GM12878 (cell line): ENCODE measurements at regions not wholly inside any gene's neighbourhood (a gene's known extent, or its start where the extent isn't known, plus 50 kb on each side); places are given as distances from the start of the nearest gene placed in this dataset.

Experiments
- ATAC-seq: fragments of 200-7000 bp; cut with Tn5 transposase; 3 replicates; pipeline ENCODE4 v1.9.1; 2020; ENCODE audit warnings: mild to moderate bottlenecking, moderate library complexity
- BruUV-seq: library from RNA; stranded (reverse); fragments of 400-500 nt; replicated peaks from 2 replicates; lab custom pipeline; 2021; lab: Mats Ljungman, UMichigan
- CTCF ChIA-PET: fragments of 300-600 bp; sonication (Branson Sonifier 250); formaldehyde crosslinking; extraction: SDS; loops from one replicate; lab custom pipeline; 2021; ENCODE audit warnings: inconsistent platforms; lab: Yijun Ruan, JAX
- POLR2A ChIA-PET: fragments of 350-600 bp; formaldehyde crosslinking; extraction: SDS; loops from one replicate; lab custom pipeline; 2021; ENCODE audit warnings: inconsistent platforms; lab: Charles Lee
- RAD21 ChIA-PET: fragments of 300-600 bp; sonication (Branson Sonifier 250); formaldehyde crosslinking; loops from one replicate; lab custom pipeline; 2023; ENCODE audit warnings: antibody characterized with exemption; ENCODE audit not compliant: unreplicated experiment; lab: Charles Lee
- SMC1A ChIA-PET: fragments of 300-600 bp; sonication (Branson Sonifier 250); formaldehyde crosslinking; loops from one replicate; lab custom pipeline; 2023; ENCODE audit not compliant: unreplicated experiment, uncharacterized antibody; lab: Charles Lee
- DNase-seq: peaks from one replicate; pipeline ENCODE4 v3.0.0-alpha.2; 2011; ENCODE audit warnings: low read depth, low spot score
- FAIRE-seq: peaks from 3 replicates; lab custom pipeline; 2011; peaks lifted over from hg19 to GRCh38; lab: Jason Lieb, UNC
- H2AFZ ChIP-seq: 2 replicates; pipeline ENCODE4 v1.6.0; 2011; ENCODE audit warnings: low read depth, low read length, control low read depth; ENCODE audit not compliant: control insufficient read depth
- H3K27ac ChIP-seq: 2 replicates; pipeline ENCODE4 v1.5.1; 2011; ENCODE audit warnings: control low read depth; ENCODE audit not compliant: control insufficient read depth, insufficient read depth
- H3K27me3 ChIP-seq, 2 experiments: replicated peaks in 1 of 2; 2 replicates each; pipeline versions ENCODE4 v1.6.0 to v1.6.1; 2011; ENCODE audit warnings: low read length in 1 of 2; ENCODE audit not compliant: control insufficient read depth in 2 of 2, insufficient read depth in 2 of 2
- H3K36me3 ChIP-seq, 2 experiments: 2 replicates each; pipeline ENCODE4 v1.5.1; 2011; ENCODE audit warnings: low read length in 1 of 2; ENCODE audit not compliant: control insufficient read depth in 2 of 2, insufficient read depth in 2 of 2
- H3K4me1 ChIP-seq: 2 replicates; pipeline ENCODE4 v1.6.1; 2011; ENCODE audit warnings: mild to moderate bottlenecking, low read length, moderate library complexity, mixed read lengths; ENCODE audit not compliant: control insufficient read depth, insufficient read depth
- H3K4me2 ChIP-seq: 2 replicates; pipeline ENCODE4 v1.6.0; 2011; ENCODE audit warnings: control low read depth; ENCODE audit not compliant: control insufficient read depth, insufficient read depth
- H3K4me3 ChIP-seq: fragments of 200-600 bp; sonication (generic); 2 replicates; pipeline ENCODE4 v1.5.1; 2016
- H3K79me2 ChIP-seq: 2 replicates; pipeline ENCODE4 v1.6.0; 2011; ENCODE audit warnings: low read length; ENCODE audit not compliant: control insufficient read depth, insufficient read depth
- H3K9ac ChIP-seq: 2 replicates; pipeline ENCODE4 v1.8.0; 2011; ENCODE audit warnings: low read length, control low read depth, mixed read lengths; ENCODE audit not compliant: control insufficient read depth, insufficient read depth
- H3K9me3 ChIP-seq: replicated peaks from 3 replicates; pipeline ENCODE4 v1.5.1; 2011; ENCODE audit warnings: mild to moderate bottlenecking, low read length; ENCODE audit not compliant: control insufficient read depth, insufficient read depth
- H4K20me1 ChIP-seq: 2 replicates; pipeline ENCODE4 v1.6.0; 2011; ENCODE audit not compliant: control insufficient read depth, insufficient read depth
- BMI1 ChIP-seq: fragments of 450-650 bp; IDR thresholded peaks from 2 replicates; pipeline ENCODE4 v1.6.1; 2016; ENCODE audit warnings: mild to moderate bottlenecking, moderate library complexity, borderline replicate concordance
- BRCA1 ChIP-seq: IDR thresholded peaks from 2 replicates; pipeline ENCODE4 v1.6.1; 2011; ENCODE audit warnings: low read depth, low read length, improper control_type of control experiment
- MYB ChIP-seq: fragments of 150-350 bp; IDR thresholded peaks from 2 replicates; pipeline ENCODE4 v1.6.1; 2014; ENCODE audit warnings: mild to moderate bottlenecking, low read depth, low read length, borderline replicate concordance
- PAX5 ChIP-seq: IDR thresholded peaks from 2 replicates; pipeline ENCODE4 v1.6.1; 2011; ENCODE audit warnings: low read depth, low read length, borderline replicate concordance
- SIX5 ChIP-seq: IDR thresholded peaks from 2 replicates; pipeline ENCODE4 v1.6.1; 2011; ENCODE audit warnings: mild to moderate bottlenecking, low read depth, low read length, moderate library complexity; ENCODE audit not compliant: severe bottlenecking
- STAT1 ChIP-seq: fragments of 450-650 bp; conservative IDR thresholded peaks from 2 replicates; pipeline ENCODE4 v1.6.1; 2014; ENCODE audit warnings: antibody characterized with exemption, mild to moderate bottlenecking
- STAT3 ChIP-seq: IDR thresholded peaks from 2 replicates; pipeline ENCODE4 v1.6.1; 2011; ENCODE audit warnings: low read depth, low read length, improper control_type of control experiment
- WGBS: methylation state at CpG from one replicate; pipeline ENCODE4 v1.1.6; 2016; ENCODE audit warnings: low lambda C conversion rate; ENCODE audit not compliant: insufficient replicate concordance, insufficient coverage; ENCODE audit errors: missing lambda C conversion rate; 5-methylcytosine and 5-hydroxymethylcytosine counted together
- in situ Hi-C: fragments of 300-500 bp; cut with MboI; formaldehyde crosslinking; loops from 9 replicates; pipeline ENCODE4 v1.14.3; 2018; ENCODE audit warnings: mixed read lengths
- intact Hi-C: fragments of 100-400 bp; cut with micrococcal nuclease; formaldehyde crosslinking; loops from one replicate; pipeline ENCODE4 v1.14.2; 2022; ENCODE audit not compliant: unreplicated experiment
- TF ChIP-seq, protein P1 (sequence below): fragments of 450-650 bp; IDR thresholded peaks from 2 replicates; pipeline ENCODE4 v1.6.1; 2017; ENCODE audit warnings: mild to moderate bottlenecking, moderate library complexity
- TF ChIP-seq, protein P2 (sequence below): fragments of 450-650 bp; IDR thresholded peaks from 2 replicates; pipeline ENCODE4 v1.6.1; 2017; ENCODE audit warnings: mild to moderate bottlenecking
- TF ChIP-seq, protein P3 (sequence below): fragments of 150-350 bp; IDR thresholded peaks from 2 replicates; pipeline ENCODE4 v1.6.1; 2016; ENCODE audit warnings: low read depth, low read length
- TF ChIP-seq, protein P4 (sequence below): IDR thresholded peaks from 2 replicates; pipeline ENCODE4 v1.6.1; 2012; ENCODE audit warnings: low read depth, low read length, improper control_type of control experiment

DNA sequence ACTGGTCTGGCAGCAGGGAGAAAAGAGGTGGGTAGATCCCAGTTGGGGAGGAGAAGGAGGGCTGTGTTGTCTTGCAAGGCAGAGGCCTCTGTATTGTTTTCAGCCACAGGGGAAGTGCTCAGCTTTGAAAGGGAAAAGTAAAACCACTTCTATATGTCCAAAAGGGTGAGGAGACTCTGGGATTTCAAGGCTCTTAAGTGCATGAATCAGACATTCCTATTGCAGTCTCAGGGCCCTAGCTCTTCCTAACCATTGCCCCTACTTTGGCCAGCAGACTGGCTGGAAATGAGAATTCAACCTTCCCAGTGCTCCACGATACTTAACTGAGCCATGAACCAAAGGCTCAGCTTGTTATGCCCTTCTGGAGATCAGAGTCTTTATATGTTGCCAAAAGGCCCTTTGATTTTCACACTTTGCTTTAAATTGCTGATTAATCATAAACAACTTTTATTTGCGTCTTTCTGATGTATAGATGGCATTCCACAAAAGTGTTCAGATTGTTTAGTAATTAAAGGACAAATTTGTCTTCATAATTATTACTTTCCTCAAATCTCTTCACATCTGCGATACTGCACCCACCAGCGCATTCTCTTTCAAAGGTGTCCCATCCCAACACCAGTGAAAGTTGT is 313.8 kb upstream of the MMADHC start (continued):
- TF ChIP-seq, protein P1, sequence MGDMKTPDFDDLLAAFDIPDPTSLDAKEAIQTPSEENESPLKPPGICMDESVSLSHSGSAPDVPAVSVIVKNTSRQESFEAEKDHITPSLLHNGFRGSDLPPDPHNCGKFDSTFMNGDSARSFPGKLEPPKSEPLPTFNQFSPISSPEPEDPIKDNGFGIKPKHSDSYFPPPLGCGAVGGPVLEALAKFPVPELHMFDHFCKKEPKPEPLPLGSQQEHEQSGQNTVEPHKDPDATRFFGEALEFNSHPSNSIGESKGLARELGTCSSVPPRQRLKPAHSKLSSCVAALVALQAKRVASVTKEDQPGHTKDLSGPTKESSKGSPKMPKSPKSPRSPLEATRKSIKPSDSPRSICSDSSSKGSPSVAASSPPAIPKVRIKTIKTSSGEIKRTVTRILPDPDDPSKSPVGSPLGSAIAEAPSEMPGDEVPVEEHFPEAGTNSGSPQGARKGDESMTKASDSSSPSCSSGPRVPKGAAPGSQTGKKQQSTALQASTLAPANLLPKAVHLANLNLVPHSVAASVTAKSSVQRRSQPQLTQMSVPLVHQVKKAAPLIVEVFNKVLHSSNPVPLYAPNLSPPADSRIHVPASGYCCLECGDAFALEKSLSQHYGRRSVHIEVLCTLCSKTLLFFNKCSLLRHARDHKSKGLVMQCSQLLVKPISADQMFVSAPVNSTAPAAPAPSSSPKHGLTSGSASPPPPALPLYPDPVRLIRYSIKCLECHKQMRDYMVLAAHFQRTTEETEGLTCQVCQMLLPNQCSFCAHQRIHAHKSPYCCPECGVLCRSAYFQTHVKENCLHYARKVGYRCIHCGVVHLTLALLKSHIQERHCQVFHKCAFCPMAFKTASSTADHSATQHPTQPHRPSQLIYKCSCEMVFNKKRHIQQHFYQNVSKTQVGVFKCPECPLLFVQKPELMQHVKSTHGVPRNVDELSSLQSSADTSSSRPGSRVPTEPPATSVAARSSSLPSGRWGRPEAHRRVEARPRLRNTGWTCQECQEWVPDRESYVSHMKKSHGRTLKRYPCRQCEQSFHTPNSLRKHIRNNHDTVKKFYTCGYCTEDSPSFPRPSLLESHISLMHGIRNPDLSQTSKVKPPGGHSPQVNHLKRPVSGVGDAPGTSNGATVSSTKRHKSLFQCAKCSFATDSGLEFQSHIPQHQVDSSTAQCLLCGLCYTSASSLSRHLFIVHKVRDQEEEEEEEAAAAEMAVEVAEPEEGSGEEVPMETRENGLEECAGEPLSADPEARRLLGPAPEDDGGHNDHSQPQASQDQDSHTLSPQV: no peak
- TF ChIP-seq SIX5: no peak
- no peak for TF ChIP-seq PAX5

DNA sequence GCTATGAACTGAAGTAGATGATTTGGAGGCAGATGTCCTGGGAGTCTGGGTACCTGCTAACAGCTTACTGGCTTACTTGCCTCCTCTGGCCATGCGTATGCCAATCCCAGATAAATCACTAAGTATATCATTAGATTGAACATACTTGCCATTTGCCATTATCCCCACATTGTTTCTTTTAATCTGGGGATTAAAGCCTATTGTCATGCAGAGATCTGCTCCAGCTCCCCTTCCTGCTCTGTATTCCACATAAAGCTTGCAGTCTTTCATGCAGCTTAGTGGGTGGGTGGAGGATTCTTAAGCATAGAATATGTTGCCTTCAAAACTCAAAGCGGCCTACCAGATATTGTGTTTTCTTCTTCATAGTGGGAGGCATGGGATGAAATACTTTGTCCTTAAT is 311.8 kb upstream of the MMADHC start:
- Histone ChIP-seq H3K27ac (no peak overlapping the region), H3K36me3 (no peaks in the 10 kb centered on the region), H3K9me3 (no peaks in the 10 kb centered on the region), H3K27me3 (no peaks in the 10 kb centered on the region), H3K4me1 (no peaks in the 10 kb centered on the region), H3K4me3 (no peak overlapping the region), H3K79me2 (no peaks in the 10 kb centered on the region), H3K4me2 (no peak overlapping the region), H2AFZ (no peak overlapping the region), H3K9ac (no peak overlapping the region), H4K20me1 (no peaks in the 10 kb centered on the region)
- ATAC-seq (no peak), FAIRE-seq (no peak), DNase-seq (no peak)
- ChIA-PET RAD21 (interaction anchor here (0.6 kb wide), 1 partner anchor 288 kb away, joined by 3 read pairs; no protein-coding TSS in a partner anchor), SMC1A (interaction anchor here (1.3 kb wide), 1 partner anchor 9 kb away, joined by 3 read pairs; no protein-coding TSS in a partner anchor), CTCF (no interaction called here), POLR2A (no interaction called here)
- BruUV-seq: no TSS peak
- WGBS: 18% methylated on average over 2 of the region's 2 CpGs
- intact Hi-C loops (no loop called here), in situ Hi-C loops (no loop called here)
- TF ChIP-seq, protein P2, sequence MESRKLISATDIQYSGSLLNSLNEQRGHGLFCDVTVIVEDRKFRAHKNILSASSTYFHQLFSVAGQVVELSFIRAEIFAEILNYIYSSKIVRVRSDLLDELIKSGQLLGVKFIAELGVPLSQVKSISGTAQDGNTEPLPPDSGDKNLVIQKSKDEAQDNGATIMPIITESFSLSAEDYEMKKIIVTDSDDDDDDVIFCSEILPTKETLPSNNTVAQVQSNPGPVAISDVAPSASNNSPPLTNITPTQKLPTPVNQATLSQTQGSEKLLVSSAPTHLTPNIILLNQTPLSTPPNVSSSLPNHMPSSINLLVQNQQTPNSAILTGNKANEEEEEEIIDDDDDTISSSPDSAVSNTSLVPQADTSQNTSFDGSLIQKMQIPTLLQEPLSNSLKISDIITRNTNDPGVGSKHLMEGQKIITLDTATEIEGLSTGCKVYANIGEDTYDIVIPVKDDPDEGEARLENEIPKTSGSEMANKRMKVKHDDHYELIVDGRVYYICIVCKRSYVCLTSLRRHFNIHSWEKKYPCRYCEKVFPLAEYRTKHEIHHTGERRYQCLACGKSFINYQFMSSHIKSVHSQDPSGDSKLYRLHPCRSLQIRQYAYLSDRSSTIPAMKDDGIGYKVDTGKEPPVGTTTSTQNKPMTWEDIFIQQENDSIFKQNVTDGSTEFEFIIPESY: no peak
- no peak for TF ChIP-seq BRCA1
- no peak for TF ChIP-seq STAT3
- no peak for TF ChIP-seq STAT1
- TF ChIP-seq, protein P3, sequence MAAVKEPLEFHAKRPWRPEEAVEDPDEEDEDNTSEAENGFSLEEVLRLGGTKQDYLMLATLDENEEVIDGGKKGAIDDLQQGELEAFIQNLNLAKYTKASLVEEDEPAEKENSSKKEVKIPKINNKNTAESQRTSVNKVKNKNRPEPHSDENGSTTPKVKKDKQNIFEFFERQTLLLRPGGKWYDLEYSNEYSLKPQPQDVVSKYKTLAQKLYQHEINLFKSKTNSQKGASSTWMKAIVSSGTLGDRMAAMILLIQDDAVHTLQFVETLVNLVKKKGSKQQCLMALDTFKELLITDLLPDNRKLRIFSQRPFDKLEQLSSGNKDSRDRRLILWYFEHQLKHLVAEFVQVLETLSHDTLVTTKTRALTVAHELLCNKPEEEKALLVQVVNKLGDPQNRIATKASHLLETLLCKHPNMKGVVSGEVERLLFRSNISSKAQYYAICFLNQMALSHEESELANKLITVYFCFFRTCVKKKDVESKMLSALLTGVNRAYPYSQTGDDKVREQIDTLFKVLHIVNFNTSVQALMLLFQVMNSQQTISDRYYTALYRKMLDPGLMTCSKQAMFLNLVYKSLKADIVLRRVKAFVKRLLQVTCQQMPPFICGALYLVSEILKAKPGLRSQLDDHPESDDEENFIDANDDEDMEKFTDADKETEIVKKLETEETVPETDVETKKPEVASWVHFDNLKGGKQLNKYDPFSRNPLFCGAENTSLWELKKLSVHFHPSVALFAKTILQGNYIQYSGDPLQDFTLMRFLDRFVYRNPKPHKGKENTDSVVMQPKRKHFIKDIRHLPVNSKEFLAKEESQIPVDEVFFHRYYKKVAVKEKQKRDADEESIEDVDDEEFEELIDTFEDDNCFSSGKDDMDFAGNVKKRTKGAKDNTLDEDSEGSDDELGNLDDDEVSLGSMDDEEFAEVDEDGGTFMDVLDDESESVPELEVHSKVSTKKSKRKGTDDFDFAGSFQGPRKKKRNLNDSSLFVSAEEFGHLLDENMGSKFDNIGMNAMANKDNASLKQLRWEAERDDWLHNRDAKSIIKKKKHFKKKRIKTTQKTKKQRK: no peak
- no peak for TF ChIP-seq MYB
- no peak for TF ChIP-seq BMI1
- TF ChIP-seq, protein P4, sequence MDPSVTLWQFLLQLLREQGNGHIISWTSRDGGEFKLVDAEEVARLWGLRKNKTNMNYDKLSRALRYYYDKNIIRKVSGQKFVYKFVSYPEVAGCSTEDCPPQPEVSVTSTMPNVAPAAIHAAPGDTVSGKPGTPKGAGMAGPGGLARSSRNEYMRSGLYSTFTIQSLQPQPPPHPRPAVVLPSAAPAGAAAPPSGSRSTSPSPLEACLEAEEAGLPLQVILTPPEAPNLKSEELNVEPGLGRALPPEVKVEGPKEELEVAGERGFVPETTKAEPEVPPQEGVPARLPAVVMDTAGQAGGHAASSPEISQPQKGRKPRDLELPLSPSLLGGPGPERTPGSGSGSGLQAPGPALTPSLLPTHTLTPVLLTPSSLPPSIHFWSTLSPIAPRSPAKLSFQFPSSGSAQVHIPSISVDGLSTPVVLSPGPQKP: no peak
